Loucy (cell line): ENCODE measurements at regions not wholly inside any gene's neighbourhood (a gene's known extent, or its start where the extent isn't known, plus 50 kb on each side); places are given as distances from the start of the nearest gene placed in this dataset.

Experiments
- CTCF ChIP-seq: fragments of 200-600 bp; sonication (generic); conservative IDR thresholded peaks from 2 replicates; pipeline ENCODE4 v1.5.1; 2014; ENCODE audit warnings: mild to moderate bottlenecking, antibody characterized with exemption, low read length
- EZH2phosphoT487 ChIP-seq: fragments of 200-600 bp; IDR thresholded peaks from 2 replicates; pipeline ENCODE4 v1.6.1; 2018; ENCODE audit warnings: antibody characterized with exemption, mild to moderate bottlenecking, moderate library complexity, borderline replicate concordance

- TF ChIP-seq CTCF, result no peak
- no peak for TF ChIP-seq EZH2phosphoT487
Measured at GRCh38 chr19:30153326-30154210, 211.5 kb downstream of the URI1 start.
